ENCODE measurements at regions not wholly inside any gene's neighbourhood (a gene's known extent, or its start where the extent isn't known, plus 50 kb on each side); places are given as distances from the start of the nearest gene placed in this dataset.

DNA sequence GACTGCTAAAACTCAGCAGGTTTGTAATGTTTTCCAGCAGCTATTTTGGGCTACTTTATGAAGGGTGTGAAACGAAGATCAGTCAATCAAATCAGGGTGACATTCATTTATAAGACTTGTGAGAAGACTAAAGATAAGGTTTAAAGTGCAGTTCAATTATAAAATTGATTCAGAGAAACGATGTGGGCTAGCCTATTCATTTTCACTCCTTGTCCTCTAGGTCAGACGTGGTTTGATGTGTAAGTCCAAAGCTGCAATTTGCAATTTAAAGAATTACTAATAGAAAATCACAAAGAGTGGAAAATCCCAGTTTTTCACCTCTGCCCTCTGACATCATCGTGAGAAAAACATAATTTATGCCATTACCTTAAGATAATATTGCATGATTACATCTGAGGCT, 243.5 kb upstream of the NOVA1 start:
- Mint-ChIP-seq H3K4me1 (no peaks in the 10 kb centered on the region), H3K36me3 (ENCODE audit: low read depth) (no peaks in the 10 kb centered on the region), H3K9me3 (ENCODE audit: low read depth) (peaks cover 4% of the 10 kb centered on the region), H3K27me3 (no peaks in the 10 kb centered on the region), H3K4me3 (no peak overlapping the region), H3K27ac (no peak overlapping the region)
- ATAC-seq (no peak), DNase-seq (no peak)
- intact Hi-C loops (cut with DNase I, micrococcal nuclease) = no loop called here
- POLR2A ChIA-PET = no interaction called here
- CTCF ChIA-PET = no interaction called here

DNA sequence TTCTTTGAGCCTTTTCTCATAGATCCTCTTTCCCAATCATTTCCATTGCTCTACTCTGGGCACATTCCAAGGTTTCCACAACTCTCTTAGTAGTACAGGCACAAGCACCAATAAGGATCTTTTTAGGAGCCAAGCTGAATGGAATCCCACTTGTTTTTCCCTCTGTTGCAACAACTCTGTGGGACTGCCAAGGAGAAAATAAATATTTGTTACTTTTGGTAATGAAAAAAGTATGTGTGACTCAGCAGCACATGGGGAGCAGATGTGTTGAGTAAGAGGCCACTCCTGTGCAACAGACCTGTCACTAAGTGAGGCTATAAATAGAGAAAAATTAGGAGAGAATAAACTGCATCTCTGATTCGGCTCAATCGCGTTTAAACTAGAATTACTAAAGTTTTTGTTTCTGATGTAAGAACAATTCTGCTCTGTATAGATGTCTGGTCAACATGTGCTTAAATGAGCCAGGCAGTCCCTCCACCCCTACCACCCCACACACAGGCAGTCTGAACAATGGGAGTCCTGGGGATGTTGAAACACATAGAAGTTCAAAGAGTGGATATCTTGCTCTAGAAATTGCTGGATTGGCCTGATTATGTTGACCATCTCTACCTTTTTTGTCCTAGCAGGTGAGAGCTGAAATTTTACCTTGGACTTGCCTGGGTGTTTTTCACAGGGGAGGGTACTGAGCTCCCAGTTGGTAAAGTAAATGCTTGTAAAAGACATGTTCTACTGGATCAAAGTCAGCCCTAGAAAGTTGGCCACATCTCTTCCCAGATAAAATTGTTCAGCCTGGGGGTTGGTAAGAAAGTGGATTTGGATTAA, 244.3 kb upstream of the NOVA1 start:
- no peak overlapping the region for H3K27ac Mint-ChIP-seq
- peaks cover 4% of the 10 kb centered on the region for H3K9me3 Mint-ChIP-seq (ENCODE audit: low read depth)
- intact Hi-C loops (cut with DNase I, micrococcal nuclease) = no loop called here
- ATAC-seq (no peak), DNase-seq (no peak)
- H3K4me3 Mint-ChIP-seq = no peak overlapping the region
- ChIA-PET CTCF (no interaction called here), POLR2A (no interaction called here)
- H3K4me1 Mint-ChIP-seq = no peaks in the 10 kb centered on the region
- no peaks in the 10 kb centered on the region for H3K36me3 Mint-ChIP-seq (ENCODE audit: low read depth)
- H3K27me3 Mint-ChIP-seq = no peaks in the 10 kb centered on the region

DNA sequence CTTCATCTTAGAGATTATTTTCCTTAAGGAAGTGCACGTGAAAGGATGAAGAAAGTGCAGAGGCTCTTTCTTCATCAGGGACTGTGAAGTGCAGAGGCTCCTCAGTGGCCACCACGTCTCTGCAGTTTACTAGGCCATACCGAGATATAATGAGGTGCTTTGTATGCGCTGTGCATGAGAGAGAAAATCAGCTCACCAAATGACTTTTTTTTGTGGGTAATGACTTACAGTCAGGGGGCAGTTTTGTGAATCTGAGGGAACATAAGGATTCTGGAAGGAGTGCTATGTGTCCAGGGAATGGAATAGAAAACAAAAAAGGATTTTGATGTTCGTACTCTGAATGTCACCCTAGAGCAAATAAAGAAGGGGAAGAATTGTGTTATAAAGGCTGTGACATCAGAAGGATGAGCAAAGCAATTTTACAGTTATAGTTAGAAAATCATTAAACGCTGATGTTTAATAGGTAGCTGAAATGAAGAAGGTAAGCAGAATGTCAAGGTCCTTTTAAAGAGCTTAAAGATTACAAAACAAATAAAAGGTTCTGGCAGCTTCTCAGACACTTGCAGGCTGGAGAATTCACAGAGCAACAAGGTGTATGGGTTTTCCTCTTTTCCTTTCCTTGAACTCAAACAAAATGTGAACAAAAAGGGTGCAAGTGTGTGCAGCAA, 247.5 kb upstream of the NOVA1 start:
- H3K27me3 Mint-ChIP-seq = no peaks in the 10 kb centered on the region
- H3K4me3 Mint-ChIP-seq = no peak overlapping the region
- DNase-seq (no peak), ATAC-seq (no peak)
- POLR2A ChIA-PET = no interaction called here
- intact Hi-C loops (cut with DNase I, micrococcal nuclease) = no loop called here
- no peaks in the 10 kb centered on the region for H3K4me1 Mint-ChIP-seq
- H3K36me3 Mint-ChIP-seq (ENCODE audit: low read depth) = no peaks in the 10 kb centered on the region
- no peak overlapping the region for H3K27ac Mint-ChIP-seq
- CTCF ChIA-PET = no interaction called here
- H3K9me3 Mint-ChIP-seq (ENCODE audit: low read depth) = peaks cover 13% of the 10 kb centered on the region

GRCh38 chr14:26846388-26846787, 248.6 kb upstream of the NOVA1 start:
- no peak overlapping the region for H3K27ac Mint-ChIP-seq
- peaks cover 15% of the 10 kb centered on the region for H3K9me3 Mint-ChIP-seq (ENCODE audit: low read depth)
- intact Hi-C loops (cut with DNase I, micrococcal nuclease) = no loop called here
- H3K36me3 Mint-ChIP-seq (ENCODE audit: low read depth) = no peaks in the 10 kb centered on the region
- no peaks in the 10 kb centered on the region for H3K27me3 Mint-ChIP-seq
- H3K4me1 Mint-ChIP-seq = no peaks in the 10 kb centered on the region
- ATAC-seq = no peak
- no peak overlapping the region for H3K4me3 Mint-ChIP-seq
- ChIA-PET CTCF (no interaction called here), POLR2A (no interaction called here)
- DNase-seq = no peak

- no peaks in the 10 kb centered on the region for H3K36me3 Mint-ChIP-seq (ENCODE audit: low read depth)
- DNase-seq (no peak), ATAC-seq (no peak)
- POLR2A ChIA-PET = no interaction called here
- H3K4me3 Mint-ChIP-seq = no peak overlapping the region
- no peak overlapping the region for H3K27ac Mint-ChIP-seq
- peaks cover 21% of the 10 kb centered on the region for H3K9me3 Mint-ChIP-seq (ENCODE audit: low read depth)
- intact Hi-C loops (cut with DNase I, micrococcal nuclease) = no loop called here
- H3K27me3 Mint-ChIP-seq = no peaks in the 10 kb centered on the region
- CTCF ChIA-PET = no interaction called here
- H3K4me1 Mint-ChIP-seq = no peaks in the 10 kb centered on the region
Measured at GRCh38 chr14:26849514-26849913, 251.7 kb upstream of the NOVA1 start.

DNA sequence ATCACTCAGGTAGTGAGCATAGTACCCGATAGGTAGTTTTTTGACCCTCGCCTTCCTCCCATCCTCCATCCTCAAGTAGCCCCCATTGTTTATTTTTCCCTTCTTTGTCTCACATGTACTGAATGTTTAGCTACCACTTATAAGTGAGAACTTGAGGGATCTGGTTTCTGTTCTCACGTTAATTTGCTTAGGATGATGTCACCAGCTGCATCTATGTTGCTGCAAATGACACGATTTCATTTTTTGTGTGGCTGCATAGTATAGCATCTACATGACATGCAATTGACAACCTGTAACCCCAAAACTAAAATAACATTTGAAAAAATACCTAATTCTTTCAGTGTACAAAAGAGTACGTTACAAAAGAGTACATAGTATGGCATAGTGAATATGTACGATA, 254.0 kb upstream of the NOVA1 start:
- H3K27me3 Mint-ChIP-seq = no peaks in the 10 kb centered on the region
- intact Hi-C loops (cut with DNase I, micrococcal nuclease) = no loop called here
- no peak overlapping the region for H3K27ac Mint-ChIP-seq
- no peaks in the 10 kb centered on the region for H3K36me3 Mint-ChIP-seq (ENCODE audit: low read depth)
- no peak overlapping the region for H3K4me3 Mint-ChIP-seq
- ChIA-PET CTCF (no interaction called here), POLR2A (no interaction called here)
- no peak for ATAC-seq
- DNase-seq = no peak
- no peaks in the 10 kb centered on the region for H3K4me1 Mint-ChIP-seq
- peaks cover 21% of the 10 kb centered on the region for H3K9me3 Mint-ChIP-seq (ENCODE audit: low read depth)

GRCh38 chr14:26855077-26855753, 257.4 kb upstream of the NOVA1 start:
- Mint-ChIP-seq H3K4me3 (no peak overlapping the region), H3K27me3 (no peaks in the 10 kb centered on the region), H3K27ac (no peak overlapping the region), H3K4me1 (no peaks in the 10 kb centered on the region), H3K36me3 (ENCODE audit: low read depth) (no peaks in the 10 kb centered on the region), H3K9me3 (ENCODE audit: low read depth) (peaks cover 13% of the 10 kb centered on the region)
- CTCF ChIA-PET = no interaction called here
- POLR2A ChIA-PET = no interaction called here
- DNase-seq (no peak), ATAC-seq (no peak)
- intact Hi-C loops (cut with DNase I, micrococcal nuclease) = no loop called here

GRCh38 chr14:26856876-26857518, 259.2 kb upstream of the NOVA1 start:
- H3K4me1 Mint-ChIP-seq = no peaks in the 10 kb centered on the region
- DNase-seq = no peak
- H3K4me3 Mint-ChIP-seq = no peak overlapping the region
- ChIA-PET CTCF (interaction anchor here (0.7 kb wide), 1 partner anchor 1753 kb away, joined by 3 read pairs; no protein-coding TSS in a partner anchor), POLR2A (no interaction called here)
- H3K36me3 Mint-ChIP-seq (ENCODE audit: low read depth) = no peaks in the 10 kb centered on the region
- H3K27ac Mint-ChIP-seq = no peak overlapping the region
- ATAC-seq = no peak
- no peaks in the 10 kb centered on the region for H3K27me3 Mint-ChIP-seq
- intact Hi-C loops (cut with DNase I, micrococcal nuclease) = no loop called here
- H3K9me3 Mint-ChIP-seq (ENCODE audit: low read depth) = peaks cover 8% of the 10 kb centered on the region

GRCh38 chr14:26859483-26859882, 261.6 kb upstream of the NOVA1 start:
- intact Hi-C loops (cut with DNase I, micrococcal nuclease) = no loop called here
- no peak overlapping the region for H3K27ac Mint-ChIP-seq

GRCh38 chr14:26860111-26860510, 262.3 kb upstream of the NOVA1 start:
- Mint-ChIP-seq H3K36me3 (ENCODE audit: low read depth) (no peaks in the 10 kb centered on the region), H3K27me3 (no peaks in the 10 kb centered on the region), H3K27ac (no peak overlapping the region), H3K4me3 (no peak overlapping the region), H3K4me1 (no peaks in the 10 kb centered on the region), H3K9me3 (ENCODE audit: low read depth) (peaks cover 3% of the 10 kb centered on the region)
- ATAC-seq (no peak), DNase-seq (no peak)
- CTCF ChIA-PET = no interaction called here
- intact Hi-C loops (cut with DNase I, micrococcal nuclease) = no loop called here
- POLR2A ChIA-PET = no interaction called here

More at GRCh38 chr14:26859483-26859882, 261.6 kb upstream of the NOVA1 start:
- peaks cover 3% of the 10 kb centered on the region for H3K9me3 Mint-ChIP-seq (ENCODE audit: low read depth)
- no peaks in the 10 kb centered on the region for H3K27me3 Mint-ChIP-seq
- ATAC-seq (no peak), DNase-seq (no peak)
- ChIA-PET CTCF (no interaction called here), POLR2A (no interaction called here)
- no peaks in the 10 kb centered on the region for H3K4me1 Mint-ChIP-seq
- H3K36me3 Mint-ChIP-seq (ENCODE audit: low read depth) = no peaks in the 10 kb centered on the region
- no peak overlapping the region for H3K4me3 Mint-ChIP-seq

- intact Hi-C loops (cut with DNase I, micrococcal nuclease) = no loop called here
- H3K27ac Mint-ChIP-seq = no peak overlapping the region
- ATAC-seq (no peak), DNase-seq (no peak)
- H3K36me3 Mint-ChIP-seq (ENCODE audit: low read depth) = no peaks in the 10 kb centered on the region
- no peak overlapping the region for H3K4me3 Mint-ChIP-seq
- H3K4me1 Mint-ChIP-seq = no peaks in the 10 kb centered on the region
- no peaks in the 10 kb centered on the region for H3K27me3 Mint-ChIP-seq
- H3K9me3 Mint-ChIP-seq (ENCODE audit: low read depth) = peaks cover 1% of the 10 kb centered on the region
- ChIA-PET POLR2A (no interaction called here), CTCF (no interaction called here)
Measured at GRCh38 chr14:26863736-26864135, 265.9 kb upstream of the NOVA1 start.

DNA sequence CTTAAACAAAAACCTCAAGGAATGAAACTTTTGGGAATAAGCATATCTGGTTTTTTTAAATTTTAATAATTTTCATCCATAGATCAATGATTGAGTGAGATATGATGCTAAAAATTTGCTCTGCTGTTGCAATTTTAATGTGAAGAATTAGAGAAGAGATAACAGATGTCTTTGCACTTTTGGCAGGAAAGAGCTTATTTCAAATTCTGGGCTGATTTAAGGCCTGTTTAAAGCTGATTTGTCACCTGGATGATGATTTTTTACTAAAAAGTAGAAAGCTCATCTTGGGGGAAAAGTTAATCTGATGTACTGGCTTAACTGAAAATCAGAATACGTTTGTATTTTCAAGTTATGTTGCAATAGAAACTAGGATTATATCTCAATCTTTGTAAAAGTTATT, 268.9 kb upstream of the NOVA1 start:
- no peak overlapping the region for H3K27ac Mint-ChIP-seq
- H3K36me3 Mint-ChIP-seq (ENCODE audit: low read depth) = no peaks in the 10 kb centered on the region
- no peak for DNase-seq

More for the DNA sequence above, 268.9 kb upstream of the NOVA1 start:
- Mint-ChIP-seq H3K27me3 (no peaks in the 10 kb centered on the region), H3K4me1 (no peaks in the 10 kb centered on the region), H3K4me3 (no peak overlapping the region), H3K9me3 (ENCODE audit: low read depth) (peaks cover 6% of the 10 kb centered on the region)
- CTCF ChIA-PET = interaction anchor here (0.8 kb wide), 1 partner anchor 51 kb away, joined by 3 read pairs; no protein-coding TSS in a partner anchor
- POLR2A ChIA-PET = no interaction called here
- intact Hi-C loops (cut with DNase I, micrococcal nuclease) = no loop called here
- ATAC-seq = no peak

All from activated CD4-positive, alpha-beta T cell treated with anti-CD3 and anti-CD28 coated beads for 36 hours (primary cell).